Progenitor cell of endocrine pancreas (in vitro differentiated cells): ENCODE measurements at regions not wholly inside any gene's neighbourhood (a gene's known extent, or its start where the extent isn't known, plus 50 kb on each side); places are given as distances from the start of the nearest gene placed in this dataset.

Experiments used
- DNase-seq: peaks from one replicate; pipeline ENCODE4 v3.0.0; 2021; ENCODE audit warnings: low spot score; ENCODE audit not compliant: unreplicated experiment
- H3K27ac Mint-ChIP-seq: 2 replicates; pipeline ENCODE4 v1.8.0; 2021; ENCODE audit warnings: mild to moderate bottlenecking, moderate library complexity, mixed read lengths
- H3K27me3 Mint-ChIP-seq: 2 replicates; pipeline ENCODE4 v1.8.0; 2021; ENCODE audit warnings: mixed read lengths
- H3K36me3 Mint-ChIP-seq: 2 replicates; pipeline ENCODE4 v1.8.0; 2022; ENCODE audit warnings: mixed read lengths; ENCODE audit not compliant: insufficient read depth
- H3K4me1 Mint-ChIP-seq: 2 replicates; pipeline ENCODE4 v1.8.0; 2021; ENCODE audit warnings: low read depth, mixed read lengths
- H3K4me3 Mint-ChIP-seq: 2 replicates; pipeline ENCODE4 v1.8.0; 2021; ENCODE audit warnings: low read depth, mild to moderate bottlenecking, moderate library complexity, mixed read lengths
- H3K9me3 Mint-ChIP-seq: 2 replicates; pipeline ENCODE4 v1.8.0; 2021; ENCODE audit warnings: low read depth, mixed read lengths
- TF ChIP-seq, protein P1 (sequence below): fragments of 200-600 bp; sonication (generic); IDR thresholded peaks from one replicate; pipeline ENCODE4 v1.5.0; 2021; ENCODE audit warnings: antibody characterized with exemption, mild to moderate bottlenecking; ENCODE audit not compliant: unreplicated experiment

DNA sequence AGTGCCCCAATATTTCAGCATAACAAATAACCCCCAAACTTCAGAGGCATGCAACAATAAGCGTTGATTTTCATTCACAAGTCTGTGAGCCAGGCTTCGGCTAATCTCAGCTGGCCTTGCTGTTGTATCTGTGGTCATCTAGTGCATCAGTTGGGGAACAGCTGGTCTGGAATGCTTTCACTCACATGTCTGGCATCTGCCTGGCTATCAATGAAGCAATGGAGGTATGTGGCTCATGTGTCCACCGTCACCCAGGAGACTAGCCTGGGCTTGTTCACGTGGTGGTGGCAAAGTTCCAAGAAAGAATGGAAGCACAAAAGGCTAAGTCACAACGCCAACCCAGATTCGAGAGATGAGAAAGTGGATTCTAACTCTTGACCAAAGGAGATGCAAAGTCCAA is 304.8 kb upstream of the ISX start:
- peaks cover 1% of the 10 kb centered on the region for H3K4me1 Mint-ChIP-seq
- TF ChIP-seq, protein P1, sequence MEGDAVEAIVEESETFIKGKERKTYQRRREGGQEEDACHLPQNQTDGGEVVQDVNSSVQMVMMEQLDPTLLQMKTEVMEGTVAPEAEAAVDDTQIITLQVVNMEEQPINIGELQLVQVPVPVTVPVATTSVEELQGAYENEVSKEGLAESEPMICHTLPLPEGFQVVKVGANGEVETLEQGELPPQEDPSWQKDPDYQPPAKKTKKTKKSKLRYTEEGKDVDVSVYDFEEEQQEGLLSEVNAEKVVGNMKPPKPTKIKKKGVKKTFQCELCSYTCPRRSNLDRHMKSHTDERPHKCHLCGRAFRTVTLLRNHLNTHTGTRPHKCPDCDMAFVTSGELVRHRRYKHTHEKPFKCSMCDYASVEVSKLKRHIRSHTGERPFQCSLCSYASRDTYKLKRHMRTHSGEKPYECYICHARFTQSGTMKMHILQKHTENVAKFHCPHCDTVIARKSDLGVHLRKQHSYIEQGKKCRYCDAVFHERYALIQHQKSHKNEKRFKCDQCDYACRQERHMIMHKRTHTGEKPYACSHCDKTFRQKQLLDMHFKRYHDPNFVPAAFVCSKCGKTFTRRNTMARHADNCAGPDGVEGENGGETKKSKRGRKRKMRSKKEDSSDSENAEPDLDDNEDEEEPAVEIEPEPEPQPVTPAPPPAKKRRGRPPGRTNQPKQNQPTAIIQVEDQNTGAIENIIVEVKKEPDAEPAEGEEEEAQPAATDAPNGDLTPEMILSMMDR = no peak
- DNase-seq = no peak
- H3K4me3 Mint-ChIP-seq = no peak overlapping the region
- H3K36me3 Mint-ChIP-seq = no peaks in the 10 kb centered on the region
- H3K27me3 Mint-ChIP-seq = peaks cover 17% of the 10 kb centered on the region
- peaks cover 8% of the 10 kb centered on the region for H3K9me3 Mint-ChIP-seq
- no peak overlapping the region for H3K27ac Mint-ChIP-seq

DNA sequence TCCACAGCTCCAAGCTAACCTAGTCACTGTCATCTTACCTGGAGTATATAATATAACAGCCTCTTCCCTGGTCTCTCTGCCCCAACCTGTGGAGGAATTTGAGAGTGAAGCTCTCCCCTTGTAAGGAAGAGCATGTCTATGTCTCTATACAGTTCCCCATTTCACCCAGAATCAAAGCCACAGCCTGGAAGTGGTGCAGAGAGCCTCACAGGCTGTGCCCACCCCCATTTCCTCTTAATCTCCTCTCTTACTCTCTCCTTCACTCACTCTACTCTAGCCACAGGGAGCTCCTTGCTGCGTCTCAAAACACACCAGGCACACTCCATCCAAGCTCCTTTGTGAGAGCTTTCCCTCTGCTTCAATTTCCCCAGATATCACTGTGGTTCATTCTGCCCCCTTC is 302.5 kb upstream of the ISX start:
- no peak overlapping the region for H3K27ac Mint-ChIP-seq
- no peaks in the 10 kb centered on the region for H3K36me3 Mint-ChIP-seq
- TF ChIP-seq, protein P1 = no peak
- H3K4me1 Mint-ChIP-seq = peaks cover 1% of the 10 kb centered on the region
- H3K9me3 Mint-ChIP-seq = no peaks in the 10 kb centered on the region
- H3K4me3 Mint-ChIP-seq = no peak overlapping the region
- H3K27me3 Mint-ChIP-seq = peaks cover 15% of the 10 kb centered on the region
- DNase-seq = no peak

DNA sequence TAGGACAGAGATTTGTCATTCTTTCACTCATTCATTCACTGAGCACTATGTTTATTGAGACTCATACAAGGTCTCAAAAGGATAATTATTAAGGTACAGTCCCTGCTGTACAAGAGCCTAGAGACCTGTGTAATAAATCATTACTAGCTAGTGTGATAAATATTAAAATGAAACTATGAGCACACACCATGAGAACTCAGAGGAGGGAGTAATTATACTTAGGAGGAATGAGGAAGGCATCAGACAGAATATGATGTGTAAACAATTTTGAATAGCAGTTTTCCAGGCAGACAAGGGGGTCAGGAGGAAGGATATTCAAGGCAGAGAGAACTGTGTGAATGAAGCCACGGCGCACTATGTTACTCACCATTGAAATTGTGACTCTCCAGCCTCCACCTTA is 300.8 kb upstream of the ISX start:
- Mint-ChIP-seq H3K36me3 (no peaks in the 10 kb centered on the region), H3K4me1 (no peaks in the 10 kb centered on the region), H3K9me3 (no peaks in the 10 kb centered on the region), H3K27ac (no peak overlapping the region), H3K27me3 (peaks cover 11% of the 10 kb centered on the region), H3K4me3 (no peak overlapping the region)
- TF ChIP-seq, protein P1 = no peak
- DNase-seq = no peak

- no peak overlapping the region for H3K27ac Mint-ChIP-seq
Measured at GRCh38 chr22:34769361-34769760, 296.6 kb upstream of the ISX start.

GRCh38 chr22:34776817-34777216 is 289.1 kb upstream of the ISX start:
- Mint-ChIP-seq H3K27ac (no peak overlapping the region), H3K36me3 (peaks cover 3% of the 10 kb centered on the region), H3K4me3 (no peak overlapping the region), H3K27me3 (no peaks in the 10 kb centered on the region), H3K9me3 (peaks cover 25% of the 10 kb centered on the region), H3K4me1 (no peaks in the 10 kb centered on the region)
- TF ChIP-seq, protein P1 = no peak
- no peak for DNase-seq

More at GRCh38 chr22:34769361-34769760, 296.6 kb upstream of the ISX start:
- Mint-ChIP-seq H3K4me1 (no peaks in the 10 kb centered on the region), H3K36me3 (no peaks in the 10 kb centered on the region), H3K4me3 (no peak overlapping the region), H3K27me3 (no peaks in the 10 kb centered on the region), H3K9me3 (no peaks in the 10 kb centered on the region)
- TF ChIP-seq, protein P1 = no peak
- DNase-seq = no peak
